ENCODE measurements at regions not wholly inside any gene's neighbourhood (a gene's known extent, or its start where the extent isn't known, plus 50 kb on each side); places are given as distances from the start of the nearest gene placed in this dataset.

- TF ChIP-seq, protein P1, sequence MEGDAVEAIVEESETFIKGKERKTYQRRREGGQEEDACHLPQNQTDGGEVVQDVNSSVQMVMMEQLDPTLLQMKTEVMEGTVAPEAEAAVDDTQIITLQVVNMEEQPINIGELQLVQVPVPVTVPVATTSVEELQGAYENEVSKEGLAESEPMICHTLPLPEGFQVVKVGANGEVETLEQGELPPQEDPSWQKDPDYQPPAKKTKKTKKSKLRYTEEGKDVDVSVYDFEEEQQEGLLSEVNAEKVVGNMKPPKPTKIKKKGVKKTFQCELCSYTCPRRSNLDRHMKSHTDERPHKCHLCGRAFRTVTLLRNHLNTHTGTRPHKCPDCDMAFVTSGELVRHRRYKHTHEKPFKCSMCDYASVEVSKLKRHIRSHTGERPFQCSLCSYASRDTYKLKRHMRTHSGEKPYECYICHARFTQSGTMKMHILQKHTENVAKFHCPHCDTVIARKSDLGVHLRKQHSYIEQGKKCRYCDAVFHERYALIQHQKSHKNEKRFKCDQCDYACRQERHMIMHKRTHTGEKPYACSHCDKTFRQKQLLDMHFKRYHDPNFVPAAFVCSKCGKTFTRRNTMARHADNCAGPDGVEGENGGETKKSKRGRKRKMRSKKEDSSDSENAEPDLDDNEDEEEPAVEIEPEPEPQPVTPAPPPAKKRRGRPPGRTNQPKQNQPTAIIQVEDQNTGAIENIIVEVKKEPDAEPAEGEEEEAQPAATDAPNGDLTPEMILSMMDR (conservative IDR thresholded peaks at IDR 0.05; ENCODE audit: low read length) = no peak
- TF ChIP-seq EZH2phosphoT487 (IDR thresholded peaks at IDR 0.05; ENCODE audit: borderline replicate concordance) = no peak
Observed at GRCh38 chr21:27366036-27366435, 399.1 kb upstream of the ADAMTS5 start.

Data from Loucy (cell line).